Fibroblast of lung (primary cell): ENCODE measurements at regions not wholly inside any gene's neighbourhood (a gene's known extent, or its start where the extent isn't known, plus 50 kb on each side); places are given as distances from the start of the nearest gene placed in this dataset.

ENCODE experiments used
- DNase-seq, 2 donors: peaks; one replicate each; pipeline versions ENCODE4 v3.0.0 to v3.0.0-alpha.2; 2010; ENCODE audit warnings: low read depth in 2 of 2
- H2AFZ ChIP-seq: 2 replicates; pipeline ENCODE4 v1.5.1; 2012; ENCODE audit warnings: low read length, control low read depth, inconsistent platforms
- H3K27ac ChIP-seq: 2 replicates; pipeline ENCODE4 v1.5.1; 2011; ENCODE audit warnings: low read length, control low read depth; ENCODE audit not compliant: insufficient read depth
- H3K27me3 ChIP-seq: 2 replicates; pipeline ENCODE4 v1.5.1; 2011; ENCODE audit warnings: mild to moderate bottlenecking, low read length; ENCODE audit not compliant: control insufficient read depth, insufficient read depth
- H3K36me3 ChIP-seq: 2 replicates; pipeline ENCODE4 v1.5.1; 2011; ENCODE audit warnings: low read length; ENCODE audit not compliant: control insufficient read depth, insufficient read depth
- H3K4me1 ChIP-seq: 2 replicates; pipeline ENCODE4 v1.5.1; 2011; ENCODE audit warnings: low read length; ENCODE audit not compliant: control insufficient read depth, insufficient read depth; ENCODE audit errors: extremely low read depth
- H3K4me2 ChIP-seq: 2 replicates; pipeline ENCODE4 v1.5.1; 2011; ENCODE audit warnings: low read length, control low read depth; ENCODE audit not compliant: insufficient read depth; ENCODE audit errors: extremely low read depth
- H3K4me3 ChIP-seq, 4 experiments: fragments of 200-600 bp in 1 of 4; sonication (generic) in 1 of 4; replicated peaks in 1 of 4; 2 replicates each; pipeline ENCODE4 v1.5.1; 2011 to 2016; ENCODE audit warnings: low read length in 4 of 4, low read depth in 3 of 4, mild to moderate bottlenecking in 3 of 4, control low read depth in 2 of 4, inconsistent platforms in 1 of 4, mixed read lengths in 1 of 4; ENCODE audit not compliant: insufficient read depth in 1 of 4; ENCODE audit errors: control extremely low read depth in 1 of 4
- H3K79me2 ChIP-seq: 2 replicates; pipeline ENCODE4 v1.5.1; 2012; ENCODE audit warnings: mild to moderate bottlenecking, low read length, inconsistent platforms; ENCODE audit not compliant: control insufficient read depth, insufficient read depth
- H3K9ac ChIP-seq: 2 replicates; pipeline ENCODE4 v1.5.1; 2011; ENCODE audit warnings: mild to moderate bottlenecking, low read length, control low read depth; ENCODE audit not compliant: insufficient read depth
- H3K9me3 ChIP-seq: 2 replicates; pipeline ENCODE4 v1.5.1; 2012; ENCODE audit warnings: low read depth, low read length; ENCODE audit not compliant: control insufficient read depth, insufficient read depth
- H4K20me1 ChIP-seq: 2 replicates; pipeline ENCODE4 v1.5.1; 2011; ENCODE audit warnings: low read length; ENCODE audit not compliant: control insufficient read depth, insufficient read depth; ENCODE audit errors: extremely low read depth
- EZH2 ChIP-seq: IDR thresholded peaks from 2 replicates; pipeline ENCODE4 v1.5.1; 2012; ENCODE audit warnings: low read length, control low read depth, mild to moderate bottlenecking; ENCODE audit errors: missing control alignments
- TF ChIP-seq, protein P1 (sequence below), 2 donors: IDR thresholded peaks in 1 of 2; conservative IDR thresholded peaks in 1 of 2; 1 replicate in 1 of 2; 2 replicates in 1 of 2; pipeline ENCODE4 v1.5.1; 2011 to 2012; ENCODE audit warnings: low read length in 2 of 2, control low read depth in 1 of 2, inconsistent platforms in 1 of 2, low read depth in 1 of 2, mild to moderate bottlenecking in 1 of 2

DNA sequence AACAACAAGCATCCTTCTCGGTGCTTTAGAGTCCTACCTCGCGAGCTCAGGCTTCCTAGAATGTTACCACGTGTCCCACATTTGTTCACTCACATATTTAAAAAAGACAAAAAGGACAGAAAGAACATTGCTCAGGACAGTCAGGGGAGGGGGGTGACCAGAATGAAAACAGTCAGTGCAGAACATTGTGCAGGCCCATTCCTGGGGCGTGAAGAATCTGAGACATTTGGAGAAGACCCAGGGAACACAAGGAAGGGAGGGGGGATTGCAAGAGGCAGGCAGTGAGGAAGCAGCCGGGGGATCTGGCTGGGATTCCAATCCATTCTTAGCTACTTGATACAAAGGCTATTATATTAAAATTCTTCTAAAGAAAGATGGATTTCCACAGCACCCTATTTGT is 270.4 kb upstream of the CITED2 start:
- H2AFZ ChIP-seq = no peak overlapping the region
- H3K27me3 ChIP-seq = no peaks in the 10 kb centered on the region
- no peaks in the 10 kb centered on the region for H3K36me3 ChIP-seq
- H3K9me3 ChIP-seq = no peaks in the 10 kb centered on the region
- H3K79me2 ChIP-seq = no peaks in the 10 kb centered on the region
- H3K4me3 ChIP-seq = no peak overlapping the region
- no peaks in the 10 kb centered on the region for H4K20me1 ChIP-seq
- H3K4me2 ChIP-seq = no peak overlapping the region
- no peaks in the 10 kb centered on the region for H3K4me1 ChIP-seq
- H3K9ac ChIP-seq = no peak overlapping the region
- no peak overlapping the region for H3K27ac ChIP-seq
- peak; percentile 31 to 74 for DNase-seq
- TF ChIP-seq EZH2 = no peak

DNA sequence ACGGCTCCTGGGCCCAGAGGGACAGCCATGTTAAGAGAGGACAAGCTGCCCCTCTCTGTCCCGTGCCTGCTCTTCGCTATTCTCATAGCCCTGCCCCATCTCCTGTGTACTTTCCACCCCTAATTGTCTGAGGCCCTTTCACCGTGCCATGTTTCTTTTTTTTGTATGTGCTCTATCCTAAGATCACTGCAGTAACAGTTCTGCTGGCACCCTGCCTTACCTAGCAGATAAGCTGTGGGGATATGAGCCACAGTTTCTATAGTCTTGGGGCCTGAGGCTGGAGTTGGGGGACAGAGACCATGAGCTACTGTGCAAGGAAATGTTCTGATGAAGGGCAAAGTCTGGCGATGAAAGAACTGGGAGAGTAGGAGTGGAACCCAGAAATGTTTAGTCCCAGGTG is 269.5 kb upstream of the CITED2 start:
- H3K27me3 ChIP-seq = no peaks in the 10 kb centered on the region
- no peaks in the 10 kb centered on the region for H3K9me3 ChIP-seq
- H4K20me1 ChIP-seq = no peaks in the 10 kb centered on the region
- H3K9ac ChIP-seq = no peak overlapping the region
- TF ChIP-seq, protein P1, sequence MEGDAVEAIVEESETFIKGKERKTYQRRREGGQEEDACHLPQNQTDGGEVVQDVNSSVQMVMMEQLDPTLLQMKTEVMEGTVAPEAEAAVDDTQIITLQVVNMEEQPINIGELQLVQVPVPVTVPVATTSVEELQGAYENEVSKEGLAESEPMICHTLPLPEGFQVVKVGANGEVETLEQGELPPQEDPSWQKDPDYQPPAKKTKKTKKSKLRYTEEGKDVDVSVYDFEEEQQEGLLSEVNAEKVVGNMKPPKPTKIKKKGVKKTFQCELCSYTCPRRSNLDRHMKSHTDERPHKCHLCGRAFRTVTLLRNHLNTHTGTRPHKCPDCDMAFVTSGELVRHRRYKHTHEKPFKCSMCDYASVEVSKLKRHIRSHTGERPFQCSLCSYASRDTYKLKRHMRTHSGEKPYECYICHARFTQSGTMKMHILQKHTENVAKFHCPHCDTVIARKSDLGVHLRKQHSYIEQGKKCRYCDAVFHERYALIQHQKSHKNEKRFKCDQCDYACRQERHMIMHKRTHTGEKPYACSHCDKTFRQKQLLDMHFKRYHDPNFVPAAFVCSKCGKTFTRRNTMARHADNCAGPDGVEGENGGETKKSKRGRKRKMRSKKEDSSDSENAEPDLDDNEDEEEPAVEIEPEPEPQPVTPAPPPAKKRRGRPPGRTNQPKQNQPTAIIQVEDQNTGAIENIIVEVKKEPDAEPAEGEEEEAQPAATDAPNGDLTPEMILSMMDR (conservative IDR thresholded peaks at IDR 0.05 in 1 of 2, IDR thresholded peaks at IDR 0.05 in 1 of 2; ENCODE audit: low read depth in 1 of 2, low read length in 2 of 2) = no peak
- TF ChIP-seq EZH2 = no peak
- H3K4me3 ChIP-seq = no peak overlapping the region
- H3K79me2 ChIP-seq = no peaks in the 10 kb centered on the region
- H3K4me2 ChIP-seq = no peak overlapping the region
- H3K36me3 ChIP-seq = no peaks in the 10 kb centered on the region
- H3K27ac ChIP-seq = no peak overlapping the region
- H3K4me1 ChIP-seq = no peaks in the 10 kb centered on the region
- DNase-seq = no peak
- no peak overlapping the region for H2AFZ ChIP-seq

DNA sequence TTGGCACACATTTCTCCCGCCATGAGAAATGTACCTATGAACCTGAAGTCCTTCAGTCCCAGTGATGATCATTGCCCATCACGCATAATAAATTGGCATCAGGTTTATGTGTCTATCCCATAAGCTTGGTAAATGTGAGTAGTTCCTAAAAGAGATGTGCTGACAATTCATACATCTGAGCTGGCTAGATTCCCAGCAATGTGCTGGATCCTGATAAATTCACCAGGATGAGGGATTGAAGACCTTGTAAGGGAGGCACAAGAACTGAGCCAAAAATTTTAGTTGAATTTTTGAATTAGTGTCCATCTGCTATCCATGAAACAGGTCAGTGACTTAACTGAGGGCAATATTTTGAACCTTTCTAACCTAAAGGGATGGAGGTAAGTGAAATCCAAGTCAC is 267.9 kb upstream of the CITED2 start:
- no peak overlapping the region for H3K27ac ChIP-seq
- H3K4me3 ChIP-seq = no peak overlapping the region
- H2AFZ ChIP-seq = no peak overlapping the region
- no peak overlapping the region for H3K4me2 ChIP-seq
- no peaks in the 10 kb centered on the region for H3K27me3 ChIP-seq
- no peaks in the 10 kb centered on the region for H4K20me1 ChIP-seq
- no peak for DNase-seq
- no peaks in the 10 kb centered on the region for H3K4me1 ChIP-seq
- H3K79me2 ChIP-seq = no peaks in the 10 kb centered on the region
- no peak for TF ChIP-seq EZH2
- TF ChIP-seq, protein P1 (conservative IDR thresholded peaks at IDR 0.05 in 1 of 2, IDR thresholded peaks at IDR 0.05 in 1 of 2; ENCODE audit: low read depth in 1 of 2, low read length in 2 of 2) = no peak
- no peaks in the 10 kb centered on the region for H3K9me3 ChIP-seq
- no peak overlapping the region for H3K9ac ChIP-seq
- H3K36me3 ChIP-seq = no peaks in the 10 kb centered on the region
